IPS-20b (cell line): ENCODE measurements at regions not wholly inside any gene's neighbourhood (a gene's known extent, or its start where the extent isn't known, plus 50 kb on each side); places are given as distances from the start of the nearest gene placed in this dataset.

Source experiments
- H3K27ac ChIP-seq: one replicate; pipeline ENCODE4 v1.5.1; 2013; ENCODE audit warnings: low read length
- H3K27me3 ChIP-seq: 2 replicates; pipeline ENCODE4 v1.6.1; 2013; ENCODE audit warnings: mild to moderate bottlenecking, low read length, inconsistent platforms; ENCODE audit not compliant: insufficient read depth
- H3K36me3 ChIP-seq: 2 replicates; pipeline ENCODE4 v1.6.1; 2013; ENCODE audit warnings: low read depth, mild to moderate bottlenecking, inconsistent platforms, low read length, moderate library complexity; ENCODE audit not compliant: insufficient read depth
- H3K4me1 ChIP-seq: 2 replicates; pipeline ENCODE4 v1.6.1; 2013; ENCODE audit warnings: mild to moderate bottlenecking, control low read depth, inconsistent platforms, low read length, moderate library complexity; ENCODE audit not compliant: insufficient read depth
- H3K4me3 ChIP-seq: 2 replicates; pipeline ENCODE4 v1.5.1; 2013; ENCODE audit warnings: mild to moderate bottlenecking, low read length, inconsistent platforms
- H3K9ac ChIP-seq: 2 replicates; pipeline ENCODE4 v1.6.1; 2013; ENCODE audit warnings: low read depth, mild to moderate bottlenecking, inconsistent platforms, low read length, moderate library complexity
- H3K9me3 ChIP-seq: 2 replicates; pipeline ENCODE4 v1.6.1; 2013; ENCODE audit warnings: mild to moderate bottlenecking, low read depth, low read length, inconsistent platforms; ENCODE audit not compliant: insufficient read depth

GRCh38 chr20:60132827-60133670 lies 174.8 kb downstream of the CDH26 start:
- Histone ChIP-seq H3K27ac (no peak overlapping the region), H3K27me3 (peaks cover 1% of the 10 kb centered on the region; the same call in 1 of the 2 replicates), H3K4me1 (no peaks in the 10 kb centered on the region), H3K9me3 (no peaks in the 10 kb centered on the region), H3K4me3 (no peak overlapping the region), H3K9ac (no peak overlapping the region), H3K36me3 (no peaks in the 10 kb centered on the region)

DNA sequence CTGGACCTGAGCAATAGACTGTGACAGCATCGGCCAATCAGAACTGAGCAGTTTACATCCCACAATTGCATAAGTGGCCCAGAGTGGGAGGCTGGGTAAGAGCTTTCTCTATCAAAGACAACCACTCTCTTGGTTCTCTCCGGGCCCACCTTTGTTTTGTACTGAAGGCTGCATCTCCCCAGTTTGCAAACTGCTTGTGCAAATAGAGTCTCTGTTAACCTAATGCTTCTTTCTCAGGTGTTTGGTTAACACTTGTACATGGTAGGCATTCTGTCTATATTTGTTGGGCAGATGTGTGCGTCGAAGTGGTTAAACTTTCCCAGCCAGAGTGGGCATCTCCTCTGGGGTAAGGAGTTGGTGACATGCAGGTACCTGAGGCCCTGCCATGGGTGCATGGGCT lies 177.1 kb downstream of the CDH26 start:
- H3K27me3 ChIP-seq: no peaks in the 10 kb centered on the region
- H3K9me3 ChIP-seq: no peaks in the 10 kb centered on the region
- H3K9ac ChIP-seq: no peak overlapping the region
- no peak overlapping the region for H3K27ac ChIP-seq
- 0 out of 2 replicates have a peak, but pooled peaks cover 3% of the 10 kb centered on the region for H3K4me1 ChIP-seq
- no peak overlapping the region for H3K4me3 ChIP-seq
- H3K36me3 ChIP-seq: no peaks in the 10 kb centered on the region

DNA sequence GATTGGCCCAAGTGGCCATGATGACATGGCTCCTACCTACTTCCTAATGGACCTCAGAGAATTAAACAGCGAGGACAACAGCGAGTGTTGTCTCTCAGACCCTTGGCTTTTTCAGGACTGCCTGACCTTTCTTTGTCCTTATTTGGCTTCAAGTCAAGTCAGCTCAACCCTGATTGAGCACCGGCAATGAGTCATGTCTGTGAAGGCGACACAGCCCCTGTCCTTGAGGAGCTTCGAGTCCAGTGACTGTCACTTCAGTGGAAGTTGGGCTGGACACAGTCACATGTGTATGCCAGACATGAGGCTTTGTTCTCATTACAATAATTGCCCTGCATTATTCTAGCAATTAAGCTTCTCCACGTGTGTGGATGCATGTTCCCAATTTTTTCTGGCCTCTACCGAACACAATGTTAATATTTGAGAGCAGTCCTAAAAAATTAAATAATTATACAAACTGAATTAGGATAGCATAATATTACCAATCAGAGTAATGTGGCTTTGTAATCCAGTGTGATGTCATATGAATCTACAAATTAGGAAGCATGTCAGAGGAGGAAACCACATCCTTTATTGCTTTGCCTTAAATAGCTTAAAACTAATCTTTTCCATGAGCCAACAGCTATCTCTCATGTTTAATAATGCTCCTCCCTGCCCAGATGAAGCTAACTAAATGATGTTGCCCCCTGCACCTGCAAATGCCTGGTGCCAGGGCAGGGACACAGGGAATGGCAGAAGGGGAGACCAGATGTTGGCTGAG lies 178.6 kb downstream of the CDH26 start:
- Histone ChIP-seq H3K9me3 (no peaks in the 10 kb centered on the region), H3K27ac (no peak overlapping the region), H3K4me1 (0 out of 2 replicates have a peak, but pooled peaks cover 3% of the 10 kb centered on the region), H3K36me3 (no peaks in the 10 kb centered on the region), H3K4me3 (no peak overlapping the region), H3K27me3 (no peaks in the 10 kb centered on the region; the same call in 1 of the 2 replicates), H3K9ac (no peak overlapping the region)

- no peak overlapping the region for H3K27ac ChIP-seq
- H3K4me1 ChIP-seq: 0 out of 2 replicates have a peak, but pooled peaks cover 3% of the 10 kb centered on the region
- no peaks in the 10 kb centered on the region for H3K36me3 ChIP-seq
- H3K9me3 ChIP-seq: no peaks in the 10 kb centered on the region
- H3K4me3 ChIP-seq: peak overlapping the region; percentile 27; the same call in 1 of the 2 replicates
- no peaks in the 10 kb centered on the region; the same call in 1 of the 2 replicates for H3K27me3 ChIP-seq
- no peak overlapping the region for H3K9ac ChIP-seq
These were observed 179.5 kb downstream of the CDH26 start for GRCh38 chr20:60137657-60138245.

- no peaks in the 10 kb centered on the region for H3K36me3 ChIP-seq
- no peaks in the 10 kb centered on the region for H3K9me3 ChIP-seq
- H3K27me3 ChIP-seq: no peaks in the 10 kb centered on the region; the same call in none of the 2 replicates
- no peak overlapping the region for H3K9ac ChIP-seq
- H3K27ac ChIP-seq: no peak overlapping the region
- H3K4me3 ChIP-seq: peak overlapping the region; percentile 27; the same call in 1 of the 2 replicates
- H3K4me1 ChIP-seq: 0 out of 2 replicates have a peak, but pooled peaks cover 3% of the 10 kb centered on the region
These were observed 180.3 kb downstream of the CDH26 start for GRCh38 chr20:60138256-60139220.

GRCh38 chr20:60139663-60140446 lies 181.6 kb downstream of the CDH26 start:
- Histone ChIP-seq H3K27me3 (no peaks in the 10 kb centered on the region; the same call in none of the 2 replicates), H3K27ac (no peak overlapping the region)

DNA sequence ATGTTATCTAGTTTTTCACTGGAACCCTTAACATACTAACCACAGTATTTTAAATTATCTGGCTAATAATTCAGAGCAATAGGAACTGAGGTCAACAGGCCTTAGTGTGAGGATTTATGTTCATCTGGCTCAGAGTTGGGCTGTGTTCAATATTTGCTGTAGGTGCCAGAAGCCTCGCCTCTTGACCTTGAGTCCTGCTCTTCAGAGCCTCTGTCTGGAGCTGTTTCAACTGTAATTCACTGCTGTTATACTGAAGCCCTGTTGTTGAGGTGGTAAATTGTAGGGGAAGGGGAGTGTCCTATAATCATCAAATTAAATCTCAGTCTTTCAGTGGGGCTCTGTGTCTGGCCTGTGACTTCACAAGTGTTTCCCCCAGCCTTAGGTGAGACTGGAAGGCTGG lies 184.4 kb downstream of the CDH26 start:
- Histone ChIP-seq H3K9ac (no peak overlapping the region), H3K36me3 (no peaks in the 10 kb centered on the region), H3K27me3 (no peaks in the 10 kb centered on the region; the same call in none of the 2 replicates), H3K4me3 (no peak overlapping the region), H3K27ac (no peak overlapping the region), H3K9me3 (no peaks in the 10 kb centered on the region), H3K4me1 (0 out of 2 replicates have a peak, but pooled peaks cover 3% of the 10 kb centered on the region)

More at GRCh38 chr20:60139663-60140446, 181.6 kb downstream of the CDH26 start:
- Histone ChIP-seq H3K9ac (no peak overlapping the region), H3K9me3 (no peaks in the 10 kb centered on the region), H3K4me1 (0 out of 2 replicates have a peak, but pooled peaks cover 3% of the 10 kb centered on the region), H3K4me3 (no peak overlapping the region), H3K36me3 (no peaks in the 10 kb centered on the region)

DNA sequence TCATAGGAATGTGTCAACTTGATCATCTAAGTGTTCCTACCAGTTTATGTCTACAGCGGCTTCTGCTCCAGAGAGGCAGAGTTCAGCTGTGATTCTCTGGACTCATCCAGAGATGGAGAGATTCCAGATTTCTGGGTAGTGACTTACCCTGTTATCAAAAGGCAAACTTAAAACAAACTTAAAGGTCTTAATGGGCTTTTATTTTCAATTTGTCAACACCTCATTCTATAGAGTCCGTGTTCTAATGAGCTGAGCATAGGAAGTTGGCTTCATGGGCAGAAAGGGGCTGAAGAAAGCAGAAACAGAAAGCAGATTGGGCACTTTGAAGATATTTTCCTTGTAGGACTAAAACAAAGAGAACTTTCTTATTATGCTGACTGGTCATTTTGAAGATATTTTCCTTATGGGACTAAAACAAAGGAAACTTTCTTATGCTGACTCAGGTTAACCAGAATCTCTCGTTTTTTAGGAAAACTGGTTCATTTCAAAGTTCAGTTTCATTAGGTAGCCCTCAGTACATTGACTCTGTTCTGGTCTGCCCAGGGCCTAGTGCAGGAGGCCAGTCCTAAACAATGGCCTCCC lies 185.1 kb downstream of the CDH26 start:
- Histone ChIP-seq H3K36me3 (no peaks in the 10 kb centered on the region), H3K27ac (no peak overlapping the region), H3K9me3 (no peaks in the 10 kb centered on the region), H3K4me3 (no peak overlapping the region), H3K9ac (no peak overlapping the region), H3K27me3 (no peaks in the 10 kb centered on the region; the same call in none of the 2 replicates), H3K4me1 (0 out of 2 replicates have a peak, but pooled peaks cover 3% of the 10 kb centered on the region)

GRCh38 chr20:60144404-60144803 lies 186.2 kb downstream of the CDH26 start:
- Histone ChIP-seq H3K9me3 (no peaks in the 10 kb centered on the region), H3K9ac (no peak overlapping the region), H3K4me1 (no peaks in the 10 kb centered on the region), H3K27me3 (no peaks in the 10 kb centered on the region; the same call in none of the 2 replicates), H3K36me3 (no peaks in the 10 kb centered on the region), H3K27ac (no peak overlapping the region), H3K4me3 (no peak overlapping the region)
